ENCODE measurements at regions not wholly inside any gene's neighbourhood (a gene's known extent, or its start where the extent isn't known, plus 50 kb on each side); places are given as distances from the start of the nearest gene placed in this dataset.

GRCh38 chrX:13094828-13095341, 50.5 kb upstream of the FAM9C start:
- TF ChIP-seq CTCF (IDR thresholded peaks at IDR 0.05) = no peak
- TF ChIP-seq EZH2 (IDR thresholded peaks at IDR 0.05; ENCODE audit: borderline replicate concordance, insufficient read depth, low read depth, low read length, poor library complexity, severe bottlenecking) = no peak

All from B cell (primary cell).